B cell (primary cell): ENCODE measurements at regions not wholly inside any gene's neighbourhood (a gene's known extent, or its start where the extent isn't known, plus 50 kb on each side); places are given as distances from the start of the nearest gene placed in this dataset.

Experiments used
- ATAC-seq: fragments of 200-7000 bp; cut with Tn5 transposase; one replicate; pipeline ENCODE4 v1.10.0; 2021; ENCODE audit warnings: low read depth, mild to moderate bottlenecking, moderate number of reproducible peaks, moderate library complexity
- CTCF ChIA-PET: fragments of 350-600 bp; sonication (Branson Sonifier 250); formaldehyde crosslinking; loops from one replicate; lab custom pipeline; 2021; ENCODE audit warnings: antibody characterized with exemption, inconsistent platforms; lab: Charles Lee
- POLR2A ChIA-PET: fragments of 350-600 bp; sonication (Branson Sonifier 250); formaldehyde crosslinking; loops from one replicate; lab custom pipeline; 2021; ENCODE audit warnings: antibody characterized with exemption; lab: Charles Lee
- DNase-seq: peaks from one replicate; pipeline ENCODE4 v3.0.0; 2013
- H2AFZ ChIP-seq: 2 replicates; pipeline ENCODE4 v1.6.1; 2012; ENCODE audit warnings: mild to moderate bottlenecking, low read depth, low read length; ENCODE audit not compliant: insufficient read depth, poor library complexity, severe bottlenecking
- H3K27ac ChIP-seq, 2 donors: 1 replicate in 1 of 2; 2 replicates in 1 of 2; pipeline ENCODE4 v1.5.1; 2012 to 2013; ENCODE audit warnings: low read length in 2 of 2, mild to moderate bottlenecking in 2 of 2, moderate library complexity in 1 of 2
- H3K27me3 ChIP-seq, 4 experiments: fragments of 200-600 bp in 1 of 4; sonication (generic) in 1 of 4; replicated peaks in 1 of 4; 1 replicate in 2 of 4; 2 replicates in 2 of 4; pipeline versions ENCODE4 v1.6.1 to v1.7.0; 2013 to 2016; ENCODE audit warnings: low read length in 3 of 4, mild to moderate bottlenecking in 2 of 4, mixed read lengths in 1 of 4, moderate library complexity in 1 of 4; ENCODE audit not compliant: insufficient read depth in 4 of 4, control insufficient read depth in 3 of 4; ENCODE audit errors: control extremely low read depth in 1 of 4
- H3K36me3 ChIP-seq, 2 experiments: replicated peaks in 1 of 2; 1 replicate in 1 of 2; 2 replicates in 1 of 2; pipeline versions ENCODE4 v1.6.1 to v1.7.1; 2013; ENCODE audit warnings: low read length in 1 of 2; ENCODE audit not compliant: insufficient read depth in 2 of 2, control insufficient read depth in 1 of 2; ENCODE audit errors: control extremely low read depth in 1 of 2, extremely low read depth in 1 of 2
- H3K4me1 ChIP-seq, 2 donors: fragments of 200-600 bp in 1 of 2; sonication (generic) in 1 of 2; 1 replicate in 1 of 2; 2 replicates in 1 of 2; pipeline versions ENCODE4 v1.5.1 to v1.6.1; 2013 to 2017; ENCODE audit warnings: low read length in 2 of 2; ENCODE audit not compliant: control insufficient read depth in 2 of 2, insufficient read depth in 2 of 2
- H3K4me2 ChIP-seq: replicated peaks from 2 replicates; pipeline ENCODE3; 2012; ENCODE audit warnings: mild to moderate bottlenecking, low read depth, low read length; ENCODE audit not compliant: poor library complexity, severe bottlenecking
- H3K4me3 ChIP-seq, 5 experiments: fragments of 200-600 bp in 1 of 5; sonication (generic) in 1 of 5; 1 replicate in 3 of 5; 2 replicates in 2 of 5; pipeline versions ENCODE4 v1.5.1 to v1.7.0; 2011 to 2016; ENCODE audit warnings: low read length in 4 of 5, mild to moderate bottlenecking in 4 of 5, low read depth in 2 of 5, control low read depth in 1 of 5, moderate library complexity in 1 of 5; ENCODE audit not compliant: insufficient read depth in 1 of 5; ENCODE audit errors: control extremely low read depth in 1 of 5, extremely low read depth in 1 of 5
- H3K79me2 ChIP-seq: fragments of 200-600 bp; sonication (generic); one replicate; pipeline ENCODE4 v1.6.0; 2016; ENCODE audit warnings: low read length; ENCODE audit not compliant: control insufficient read depth, insufficient read depth
- H3K9ac ChIP-seq: fragments of 200-600 bp; sonication (generic); 2 replicates; pipeline ENCODE4 v1.6.1; 2017; ENCODE audit warnings: mild to moderate bottlenecking, low read length, moderate library complexity
- H3K9me3 ChIP-seq, 3 donors: one replicate each; pipeline versions ENCODE4 v1.6.1 to v1.7.1; 2013; ENCODE audit warnings: low read length in 2 of 3; ENCODE audit not compliant: control insufficient read depth in 2 of 3, insufficient read depth in 1 of 3; ENCODE audit errors: control extremely low read depth in 1 of 3
- H4K20me1 ChIP-seq: 2 replicates; pipeline ENCODE4 v1.6.0; 2012; ENCODE audit warnings: mild to moderate bottlenecking, low read length; ENCODE audit not compliant: insufficient read depth, control insufficient read depth, poor library complexity, severe bottlenecking
- H3K27ac Mint-ChIP-seq: one replicate; pipeline ENCODE4 v1.8.0; 2021; ENCODE audit warnings: mixed read lengths
- H3K27me3 Mint-ChIP-seq: one replicate; pipeline ENCODE4 v1.8.0; 2021; ENCODE audit warnings: mixed read lengths
- H3K4me1 Mint-ChIP-seq: one replicate; pipeline ENCODE4 v1.8.0; 2021; ENCODE audit warnings: mixed read lengths
- H3K4me3 Mint-ChIP-seq: one replicate; pipeline ENCODE4 v1.8.0; 2021; ENCODE audit warnings: mixed read lengths
- H3K9me3 Mint-ChIP-seq: one replicate; pipeline ENCODE4 v1.8.0; 2022; ENCODE audit warnings: mixed read lengths; ENCODE audit not compliant: insufficient read depth
- CTCF ChIP-seq: fragments of 200-600 bp; IDR thresholded peaks from one replicate; pipeline ENCODE4 v1.8.0; 2022; ENCODE audit warnings: antibody characterized with exemption, mild to moderate bottlenecking
- EZH2 ChIP-seq: IDR thresholded peaks from 2 replicates; pipeline ENCODE4 v1.6.1; 2012; ENCODE audit warnings: borderline replicate concordance, low read depth, mild to moderate bottlenecking, moderate library complexity, low read length; ENCODE audit not compliant: insufficient read depth, poor library complexity, severe bottlenecking
- WGBS: methylation state at CpG from one replicate; pipeline ENCODE4 v1.1.5; 2013; ENCODE audit warnings: missing lambda C conversion rate; ENCODE audit not compliant: insufficient coverage; 5-methylcytosine and 5-hydroxymethylcytosine counted together
- intact Hi-C: fragments of 100-400 bp; cut with micrococcal nuclease; formaldehyde crosslinking; loops from one replicate; pipeline ENCODE4 v1.10.0; 2022

DNA sequence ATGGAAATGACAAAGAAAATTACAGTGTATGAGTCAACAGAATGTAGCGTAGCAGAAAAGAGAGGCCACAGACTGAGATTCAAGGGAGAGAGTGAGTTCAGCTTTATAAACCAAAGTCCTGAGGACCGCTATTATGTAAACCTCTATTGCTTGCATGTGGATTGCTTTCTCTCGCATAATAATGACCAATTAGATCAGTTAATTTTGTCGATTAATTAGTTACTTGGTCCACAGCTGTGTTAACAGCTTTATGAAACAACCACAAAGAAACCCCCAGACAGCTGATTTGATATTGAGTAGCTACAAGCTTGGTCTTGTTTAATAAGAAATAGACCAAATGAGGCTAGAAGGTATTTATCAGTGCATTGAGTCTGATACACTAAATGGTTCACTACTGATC is 291.8 kb upstream of the ERCC4 start:
- POLR2A ChIA-PET: no interaction called here
- no peak for ATAC-seq
- Histone ChIP-seq H2AFZ (no peak overlapping the region), H3K36me3 (no peaks in the 10 kb centered on the region), H3K79me2 (no peaks in the 10 kb centered on the region), H3K4me2 (no peak overlapping the region), H3K27me3 (no peaks in the 10 kb centered on the region), H3K4me3 (no peak overlapping the region), H3K9ac (no peak overlapping the region), H3K27ac (no peak overlapping the region), H4K20me1 (no peaks in the 10 kb centered on the region), H3K4me1 (no peaks in the 10 kb centered on the region), H3K9me3 (no peaks in the 10 kb centered on the region)
- Mint-ChIP-seq H3K4me1 (no peaks in the 10 kb centered on the region), H3K27me3 (no peaks in the 10 kb centered on the region), H3K4me3 (no peak overlapping the region), H3K9me3 (no peaks in the 10 kb centered on the region), H3K27ac (no peak overlapping the region)
- intact Hi-C loops: no loop called here
- CTCF ChIA-PET: no interaction called here
- no peak for DNase-seq
- no peak for TF ChIP-seq CTCF
- no peak for TF ChIP-seq EZH2
- 90% methylated on average over 2 of the region's 4 CpGs for WGBS

GRCh38 chr16:13629704-13630103 is 290.2 kb upstream of the ERCC4 start:
- H3K27ac ChIP-seq: no peak overlapping the region
- H3K27me3 ChIP-seq: no peaks in the 10 kb centered on the region
- no peaks in the 10 kb centered on the region for H3K27me3 Mint-ChIP-seq
- no peaks in the 10 kb centered on the region for H3K4me1 ChIP-seq
- H4K20me1 ChIP-seq: no peaks in the 10 kb centered on the region
- H3K4me3 ChIP-seq: no peak overlapping the region
- H3K9me3 Mint-ChIP-seq: no peaks in the 10 kb centered on the region
- TF ChIP-seq EZH2 (no peak), CTCF (no peak)
- POLR2A ChIA-PET: no interaction called here
- no peak overlapping the region for H3K27ac Mint-ChIP-seq
- H3K79me2 ChIP-seq: no peaks in the 10 kb centered on the region
- no peaks in the 10 kb centered on the region for H3K4me1 Mint-ChIP-seq
- no peak overlapping the region for H3K9ac ChIP-seq
- no peak overlapping the region for H3K4me3 Mint-ChIP-seq
- 89% methylated on average over 1 of the region's 2 CpGs for WGBS
- no peaks in the 10 kb centered on the region for H3K36me3 ChIP-seq
- H2AFZ ChIP-seq: no peak overlapping the region
- no peaks in the 10 kb centered on the region for H3K9me3 ChIP-seq
- DNase-seq: no peak
- ATAC-seq: no peak
- no peak overlapping the region for H3K4me2 ChIP-seq
- intact Hi-C loops: no loop called here
- CTCF ChIA-PET: no interaction called here
